ENCODE measurements at regions not wholly inside any gene's neighbourhood (a gene's known extent, or its start where the extent isn't known, plus 50 kb on each side); places are given as distances from the start of the nearest gene placed in this dataset.

DNA sequence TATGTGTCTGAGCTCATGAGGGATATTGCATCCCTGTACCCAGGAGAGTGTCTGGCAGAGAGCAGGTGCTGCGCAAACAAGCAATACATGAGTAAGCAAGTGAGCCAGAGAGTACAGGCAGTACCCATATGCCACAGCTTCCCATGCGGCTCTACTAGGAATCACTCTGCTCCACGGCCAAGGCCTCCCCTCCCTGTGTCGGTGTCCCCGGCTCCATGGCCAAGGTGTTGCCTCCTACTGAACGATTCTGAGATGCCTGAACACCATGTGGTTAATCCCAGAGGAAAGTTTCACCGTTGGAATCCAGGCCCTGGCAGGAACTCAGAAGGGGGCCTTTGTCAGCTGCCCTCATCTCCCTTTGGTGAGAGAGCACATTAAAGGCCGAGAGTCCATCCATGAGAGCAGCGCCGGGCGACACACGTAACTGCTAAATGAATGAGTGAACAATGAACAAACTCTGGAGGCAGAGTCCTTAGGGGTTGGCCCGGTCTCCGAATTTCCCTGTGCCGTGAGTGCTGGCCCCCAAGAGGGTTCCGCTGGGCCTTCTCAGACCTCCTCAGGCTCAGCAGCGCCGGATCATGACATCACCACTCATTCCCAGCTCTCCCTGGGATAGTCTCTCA, 136.0 kb upstream of the FAM20C start:
- DNase-seq (ENCODE audit: low read depth) = no peak

DNA sequence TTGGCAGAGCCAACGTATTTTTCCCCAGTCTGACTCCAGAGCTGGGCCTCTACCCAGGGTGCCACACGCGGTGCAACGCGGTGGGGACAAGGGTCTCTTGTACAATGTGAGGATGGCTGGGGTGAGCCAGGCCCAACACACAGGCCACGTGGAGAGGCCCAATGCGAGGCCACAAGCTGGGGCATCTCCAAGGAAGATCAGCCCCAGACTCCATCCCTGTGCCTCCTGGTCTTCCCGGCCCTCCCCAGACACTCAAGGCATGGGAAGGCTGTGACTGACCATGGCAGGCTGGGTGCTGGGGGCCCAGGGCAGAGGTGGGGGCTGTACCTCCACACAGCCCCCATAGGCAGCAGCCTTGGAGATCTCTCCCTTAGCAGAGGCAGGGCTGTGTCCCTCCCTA, 135.3 kb upstream of the FAM20C start:
- no peak for DNase-seq (ENCODE audit: low read depth)

DNA sequence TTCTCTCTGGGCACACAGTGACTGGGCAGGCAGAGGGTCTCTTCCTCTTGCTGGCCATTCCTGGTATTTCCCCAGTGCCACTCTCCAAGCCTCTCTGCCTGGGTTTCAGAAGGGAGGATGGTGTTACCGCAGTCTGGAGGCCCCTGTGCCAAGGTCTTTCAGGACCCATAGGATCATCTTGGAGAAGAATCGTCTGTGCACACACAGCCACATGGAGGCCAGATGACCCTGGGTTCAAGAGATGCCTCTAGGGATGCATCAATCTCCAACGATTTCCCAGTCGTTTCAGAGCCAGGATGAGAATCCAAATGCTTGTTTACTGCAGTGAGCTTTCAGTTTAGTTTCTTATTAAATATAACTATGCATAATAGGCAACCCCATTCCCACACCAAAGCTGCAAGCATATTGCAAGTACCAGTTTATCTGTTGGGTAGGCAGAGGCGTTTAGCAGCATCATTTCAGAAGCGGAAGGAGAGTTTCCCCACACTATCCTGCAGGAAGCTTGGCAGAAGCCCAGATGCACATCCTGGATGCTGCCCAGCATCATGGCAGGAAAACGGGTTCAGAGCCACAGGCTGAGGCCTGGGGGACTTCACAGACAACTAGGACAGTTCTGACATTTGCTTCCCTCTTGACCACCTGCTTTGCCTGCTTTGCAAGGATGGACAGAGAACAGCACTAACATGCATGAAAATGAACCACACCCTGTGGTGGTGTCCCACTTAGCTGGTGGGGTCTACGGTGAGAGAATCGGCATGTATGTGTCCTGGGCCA, 134.7 kb upstream of the FAM20C start:
- no peak for DNase-seq (ENCODE audit: low read depth)

DNA sequence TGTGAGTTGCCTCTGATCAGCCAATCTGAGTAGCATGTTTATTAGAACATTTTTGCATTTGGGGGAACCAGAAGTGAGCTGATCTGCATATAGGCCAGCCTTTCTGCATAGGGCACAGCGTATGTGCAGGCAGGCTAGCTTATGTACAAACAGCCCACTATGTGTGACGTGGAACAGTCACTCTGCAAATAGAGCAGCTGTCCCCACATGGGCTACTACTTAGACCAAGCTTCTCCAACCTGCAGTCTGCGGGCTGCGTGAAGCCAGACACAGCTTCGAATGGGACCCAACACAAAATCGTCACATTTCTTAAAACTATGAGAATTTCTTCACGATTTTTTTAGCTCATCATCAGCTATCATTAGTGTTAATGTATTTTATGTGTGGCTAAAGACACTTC, 134.1 kb upstream of the FAM20C start:
- no peak for DNase-seq (ENCODE audit: low read depth)

DNA sequence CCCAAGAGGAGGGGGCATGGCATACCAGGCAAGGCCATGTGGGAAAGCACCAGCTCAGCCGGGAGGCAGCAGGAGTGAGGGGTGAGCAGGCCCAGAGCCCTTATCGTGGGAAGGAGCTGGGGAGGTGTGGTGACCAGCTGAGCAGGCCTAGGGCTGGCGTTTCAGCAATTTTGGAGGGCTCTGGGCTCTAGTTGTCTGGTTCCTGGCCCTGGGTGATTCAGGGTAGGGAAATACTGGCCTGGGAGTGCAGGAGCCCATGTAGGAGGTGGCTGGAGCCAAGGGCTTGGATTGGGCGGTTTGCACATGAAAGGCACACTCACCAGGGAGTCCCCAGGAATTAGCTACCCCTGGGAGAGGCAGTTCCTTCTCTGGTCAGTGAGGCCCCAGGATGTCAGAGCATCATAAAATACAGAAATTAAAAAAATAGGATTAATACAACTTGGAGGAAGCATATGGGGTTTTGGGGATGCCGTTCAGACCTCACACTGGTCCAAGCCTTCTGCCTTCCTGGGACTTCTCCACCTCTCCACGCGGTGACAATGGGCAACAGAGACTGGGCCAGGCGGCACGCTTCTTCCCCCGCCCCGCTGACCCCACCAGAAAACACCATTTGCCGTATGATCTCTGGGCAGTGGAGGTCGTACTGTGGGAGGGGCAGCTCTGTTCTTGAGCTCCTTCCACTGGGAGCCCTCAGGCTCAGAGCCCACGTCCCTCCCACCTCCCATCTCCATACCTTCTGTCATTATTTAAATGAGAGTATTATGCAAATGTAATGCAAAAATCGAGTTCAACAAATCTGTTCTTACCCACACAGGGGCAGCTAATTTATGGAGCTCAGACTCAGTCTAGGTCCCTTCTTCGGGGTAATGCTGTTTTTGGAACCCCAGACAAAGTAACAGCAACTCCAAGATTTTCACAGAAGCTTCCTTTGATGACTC, 133.0 kb upstream of the FAM20C start:
- no peak for DNase-seq (ENCODE audit: low read depth)

DNA sequence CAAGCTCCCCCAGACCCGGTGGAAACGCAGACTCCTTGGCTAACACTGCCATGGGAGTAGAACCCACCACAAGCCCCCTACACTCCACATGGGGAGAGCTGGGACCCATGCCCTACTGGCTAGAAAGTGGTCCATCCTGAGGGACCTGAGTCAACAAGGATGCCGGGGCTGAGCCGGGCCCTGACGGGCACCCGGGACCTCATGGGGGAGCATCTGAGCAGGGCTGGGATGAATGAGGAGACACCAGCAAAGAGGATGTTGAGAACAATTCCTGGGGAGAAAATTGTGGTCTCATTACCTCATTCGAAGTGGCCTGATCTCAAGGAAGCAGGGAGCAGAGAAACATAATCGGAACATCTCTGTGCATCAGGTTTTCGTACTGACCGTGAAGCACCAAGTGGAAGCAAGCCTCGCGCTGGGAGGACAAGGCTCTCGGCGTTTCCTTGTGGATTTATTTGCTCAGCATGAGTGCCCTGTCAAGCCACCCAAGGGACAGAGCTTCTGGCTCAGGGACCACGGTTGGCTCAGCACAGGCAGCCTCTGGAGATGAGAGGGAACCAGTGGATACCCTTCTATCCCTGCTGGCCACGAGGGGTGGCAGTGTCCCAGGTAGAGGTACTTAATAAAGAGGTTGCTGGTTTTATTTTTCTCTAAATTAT, 132.2 kb upstream of the FAM20C start:
- no peak for DNase-seq (ENCODE audit: low read depth)

DNA sequence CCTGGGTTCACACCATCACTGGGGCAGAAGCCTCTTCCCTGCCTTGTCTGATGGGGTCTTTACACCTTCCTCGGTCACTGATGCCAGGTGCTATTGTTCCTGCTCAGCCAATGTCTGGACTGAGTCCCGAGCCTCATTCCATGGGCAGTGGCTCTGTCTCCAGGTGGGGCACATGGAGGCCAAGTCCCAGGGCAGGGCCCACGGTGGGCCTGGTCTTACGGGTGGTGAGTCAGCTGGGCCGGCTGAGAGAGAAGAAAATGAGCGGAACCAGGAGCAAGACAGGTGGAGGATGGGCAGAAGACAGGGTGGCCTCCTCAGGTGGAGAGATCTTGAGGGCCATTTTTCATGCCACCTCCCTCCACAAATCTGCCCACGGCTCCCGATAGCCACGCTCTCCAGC, 131.7 kb upstream of the FAM20C start:
- no peak for DNase-seq (ENCODE audit: low read depth)

DNA sequence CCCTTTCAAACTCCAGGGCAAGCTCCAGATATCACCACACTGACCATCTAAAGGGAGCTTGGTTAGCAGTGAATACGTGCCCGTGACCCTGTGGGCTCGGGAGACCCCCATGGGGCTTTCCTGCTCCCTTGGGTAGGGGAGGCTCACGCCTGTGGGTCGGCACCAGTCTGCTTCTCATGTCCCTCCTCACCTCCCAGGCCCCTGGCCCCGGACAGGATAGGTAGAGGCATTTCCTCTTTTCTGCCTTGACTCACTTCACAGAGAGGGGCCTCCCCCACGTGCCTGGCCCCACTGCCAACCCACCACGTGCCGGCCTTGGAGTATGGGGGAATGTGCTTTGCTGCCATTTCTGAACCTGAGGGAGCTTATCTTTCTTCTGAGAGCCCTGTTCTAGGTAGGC, 131.3 kb upstream of the FAM20C start:
- no peak for DNase-seq (ENCODE audit: low read depth)

DNA sequence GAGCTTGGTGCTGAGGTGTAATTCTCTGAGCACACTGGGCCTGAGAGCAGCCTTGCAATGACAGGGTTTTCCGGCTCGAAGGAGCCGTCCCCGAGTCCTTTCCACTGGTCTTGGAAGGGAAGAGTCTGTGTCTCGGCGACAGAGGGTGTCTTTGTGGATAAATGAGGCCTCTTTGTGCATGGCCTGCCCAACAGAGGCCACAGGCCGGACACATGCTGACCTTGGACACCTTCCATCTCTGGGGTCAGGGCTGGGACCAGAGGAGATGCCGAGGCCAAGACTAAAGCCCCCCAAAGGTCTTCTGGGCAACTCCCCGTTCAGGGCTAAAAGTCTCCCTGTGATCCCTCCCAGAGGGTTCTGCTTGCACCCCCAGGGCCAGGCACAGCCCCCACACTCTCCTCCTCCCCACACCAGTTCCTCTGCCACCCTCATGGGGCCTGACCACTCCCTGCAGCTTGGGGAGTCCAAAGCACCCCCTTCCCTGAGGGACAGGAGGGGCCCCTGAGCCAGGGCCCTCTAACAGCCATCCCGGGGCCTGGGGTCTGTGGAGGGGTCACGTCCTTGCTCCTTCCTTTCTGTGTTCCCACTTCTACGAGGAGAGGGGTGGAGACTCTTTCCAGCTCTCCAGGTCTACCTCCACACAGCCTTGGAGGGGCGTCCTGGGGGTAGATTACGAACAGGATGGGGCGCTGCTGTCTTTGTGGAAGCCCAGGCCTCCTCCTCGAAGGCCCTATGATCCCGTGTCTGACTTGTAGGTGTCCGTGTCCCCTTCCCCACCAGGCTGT, 130.6 kb upstream of the FAM20C start:
- DNase-seq (ENCODE audit: low read depth) = no peak

DNA sequence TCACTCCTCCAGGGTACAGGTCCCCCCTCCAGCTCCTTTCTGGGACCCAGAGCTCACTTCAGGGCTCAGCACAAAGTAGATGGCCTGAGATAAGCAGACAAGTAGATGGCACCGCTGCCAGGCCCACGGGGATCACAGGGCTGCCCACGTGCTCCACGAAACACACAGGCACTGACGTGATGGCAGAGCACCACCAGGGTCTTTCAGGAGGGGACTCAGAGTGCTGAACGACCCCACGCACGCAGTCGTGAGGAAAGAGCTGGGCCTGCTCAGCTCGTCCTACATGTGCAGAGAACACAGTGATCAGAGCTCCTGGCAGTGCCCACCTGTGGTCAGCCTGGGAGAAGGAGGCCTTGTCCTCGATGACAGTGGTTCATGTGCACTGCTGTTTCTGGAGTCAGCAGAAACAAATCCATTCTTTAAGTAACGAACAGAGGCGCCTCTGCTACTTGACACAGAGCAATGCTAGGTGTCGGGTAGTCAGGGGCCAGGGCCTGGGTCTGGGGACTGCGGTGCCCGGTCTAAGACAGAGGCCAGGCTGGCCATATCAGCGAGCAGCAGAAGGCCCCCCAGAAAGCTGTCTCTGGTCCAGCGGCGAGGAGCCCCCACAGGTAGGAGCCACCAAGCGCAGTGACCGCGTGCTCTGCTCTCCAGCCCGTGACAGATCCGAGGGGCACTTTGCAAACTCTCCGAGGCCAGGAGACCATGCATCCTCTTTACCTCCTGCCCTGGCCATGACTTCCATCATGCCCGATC, 129.8 kb upstream of the FAM20C start:
- DNase-seq (ENCODE audit: low read depth) = no peak

DNA sequence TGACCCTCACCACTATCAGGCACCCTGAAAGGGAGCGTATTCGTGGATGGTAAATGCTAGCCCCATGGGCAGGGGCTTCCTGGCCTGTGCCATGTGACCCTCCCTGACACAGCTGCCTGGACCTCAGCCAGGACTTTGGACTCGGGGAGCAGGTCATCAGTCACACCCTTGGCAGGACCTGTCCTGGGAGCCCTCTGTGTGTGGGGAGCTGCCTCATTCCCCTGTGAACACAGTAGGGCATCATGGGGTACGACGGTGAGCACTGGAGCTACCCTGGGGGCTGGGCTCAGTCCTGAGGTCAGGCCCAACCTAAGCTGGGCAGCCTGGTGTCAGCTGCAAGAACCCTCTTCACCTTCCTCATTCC, 129.3 kb upstream of the FAM20C start:
- DNase-seq (ENCODE audit: low read depth) = no peak

DNA sequence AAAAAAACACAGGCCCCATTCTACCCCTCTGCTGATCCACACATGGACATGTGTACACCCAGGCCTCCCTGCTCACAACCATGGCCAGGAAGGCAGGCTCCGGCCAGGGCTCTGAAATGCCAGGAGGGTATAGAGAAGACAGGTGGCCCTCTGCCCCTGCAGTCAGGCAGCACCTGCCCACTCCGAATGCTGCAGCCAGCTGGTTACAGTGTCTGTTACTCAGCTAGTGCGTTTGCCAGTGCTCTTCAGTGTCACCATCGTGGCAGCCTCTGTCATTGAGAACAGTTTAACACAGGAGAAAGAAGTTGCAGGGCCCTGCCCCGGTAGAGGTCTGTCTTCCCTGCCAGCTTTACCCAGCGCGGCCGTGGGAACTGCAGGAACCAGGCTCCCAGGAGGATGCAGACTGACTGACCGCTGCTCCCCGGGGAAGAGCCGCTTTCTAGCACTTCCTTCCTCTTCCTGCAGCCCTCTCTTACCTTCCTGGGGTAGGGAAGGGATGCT, 128.8 kb upstream of the FAM20C start:
- no peak for DNase-seq (ENCODE audit: low read depth)

DNA sequence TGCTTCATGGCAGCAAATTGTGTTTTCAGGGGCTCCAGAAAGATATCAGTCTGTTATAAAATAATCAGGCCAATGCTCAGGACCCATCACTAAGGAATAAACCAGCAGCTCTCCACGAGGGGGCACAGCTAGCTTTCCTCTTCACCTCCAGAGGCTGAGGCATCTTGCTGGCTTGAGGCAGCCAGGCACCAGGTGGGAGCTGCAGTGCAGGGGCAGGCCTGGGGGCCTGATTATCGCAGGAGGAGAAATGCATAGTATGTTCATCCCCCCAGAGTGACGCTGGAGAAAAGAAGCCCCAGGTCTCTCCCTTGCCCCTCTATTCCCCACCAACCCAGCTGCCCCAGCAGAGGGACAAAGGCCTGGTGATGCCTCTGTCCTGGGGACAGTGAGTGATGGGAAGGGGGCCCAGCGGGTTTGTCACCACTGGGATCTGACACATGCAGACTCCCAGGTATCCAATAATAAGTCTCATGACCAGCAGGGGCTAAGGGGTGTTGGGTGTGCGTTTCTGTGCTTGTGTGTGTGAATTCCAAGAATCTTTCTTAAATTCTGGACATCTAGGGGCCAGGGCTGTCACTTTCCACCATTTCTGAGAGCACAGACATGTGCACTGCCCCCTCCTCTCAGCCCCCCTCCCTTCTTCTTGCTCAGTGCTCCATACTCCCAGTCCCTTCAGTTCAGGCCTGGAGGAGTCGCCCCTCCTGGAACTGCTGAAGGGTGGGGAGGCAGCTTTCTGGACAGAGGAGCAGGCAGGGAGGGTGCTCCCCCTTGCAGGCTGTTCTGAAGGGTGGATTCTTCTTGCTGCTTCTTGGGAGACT, 128.1 kb upstream of the FAM20C start:
- peak; percentile 70 for DNase-seq (ENCODE audit: low read depth)

DNA sequence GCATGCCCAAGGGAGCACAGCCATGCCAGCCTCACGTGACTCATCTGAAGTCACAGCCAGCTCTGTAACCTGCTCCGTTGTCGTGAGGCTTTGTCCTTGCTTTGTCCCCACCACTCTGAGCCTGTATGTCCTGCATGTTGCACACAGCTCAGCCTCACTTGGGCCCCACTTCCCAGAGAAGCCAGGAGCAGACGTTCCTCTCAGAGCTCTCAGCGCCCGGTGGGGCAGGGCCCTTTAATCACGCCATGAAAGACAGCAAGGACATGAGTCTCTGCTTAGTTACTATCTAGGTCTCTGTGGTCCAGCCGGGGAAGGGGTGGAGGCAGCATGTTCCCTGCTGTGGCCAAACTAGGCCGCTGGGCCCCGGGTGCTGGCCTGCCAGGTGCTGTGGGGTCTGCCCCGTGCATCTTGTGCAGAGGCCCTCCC, 127.4 kb upstream of the FAM20C start:
- no peak for DNase-seq (ENCODE audit: low read depth)

DNA sequence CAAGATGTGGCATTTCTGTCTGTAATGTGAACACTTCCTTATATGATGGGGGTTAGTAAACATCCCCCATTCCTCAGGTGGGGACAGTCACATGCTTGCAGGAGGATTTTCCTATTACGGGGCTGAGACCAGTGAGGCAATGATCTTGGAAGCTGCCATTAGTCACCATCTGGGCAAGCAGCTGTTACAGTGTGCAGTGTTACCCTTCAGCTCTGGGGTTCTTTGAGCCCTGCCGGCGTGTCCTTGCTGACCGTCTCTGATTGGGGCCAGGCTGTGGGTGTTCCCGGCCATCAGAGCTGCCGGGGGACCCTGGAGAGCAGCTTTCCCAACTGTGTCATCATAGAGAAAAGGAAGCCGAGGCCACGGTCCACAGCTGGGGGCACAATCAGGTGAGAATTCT, 126.8 kb upstream of the FAM20C start:
- DNase-seq (ENCODE audit: low read depth) = peak; percentile 59

DNA sequence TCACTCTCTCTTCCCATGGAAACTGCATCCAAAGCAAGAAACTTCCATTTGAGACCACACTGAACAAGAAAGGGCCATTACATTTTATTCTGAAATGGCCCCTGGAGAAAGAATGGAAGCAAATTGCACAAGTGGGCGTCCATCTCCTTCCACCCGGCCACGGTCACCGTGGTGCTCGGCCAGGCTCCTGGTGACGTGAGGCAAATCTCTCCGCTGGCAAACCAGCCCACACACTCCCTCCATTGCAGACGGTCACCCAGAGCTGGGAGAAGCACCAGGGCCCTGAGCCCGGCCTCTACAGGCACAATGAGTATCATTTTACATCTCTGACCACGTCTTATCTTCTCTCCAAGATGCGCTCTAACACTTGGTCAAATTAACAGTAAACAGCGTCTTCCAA, 126.1 kb upstream of the FAM20C start:
- no peak for DNase-seq (ENCODE audit: low read depth)

DNA sequence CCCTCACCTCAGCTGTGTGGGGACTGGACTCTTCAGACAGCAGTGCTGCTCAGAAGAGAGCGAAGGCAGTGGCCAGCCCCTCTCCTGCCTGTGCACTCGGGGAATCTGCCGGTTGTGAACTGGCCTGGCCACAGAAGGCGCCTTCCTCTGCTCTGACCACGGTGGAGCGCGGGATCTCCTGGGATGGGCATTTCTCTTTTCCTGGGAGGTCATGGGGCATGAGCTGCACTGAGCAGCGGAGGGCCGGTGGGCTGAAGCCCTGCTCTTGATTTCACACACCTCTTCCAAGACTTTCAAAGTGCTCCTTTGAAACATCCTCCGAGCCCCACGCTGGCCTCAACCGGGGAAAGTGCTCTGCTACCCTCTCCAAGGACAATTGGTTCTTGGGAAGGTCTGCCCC, 125.6 kb upstream of the FAM20C start:
- no peak for DNase-seq (ENCODE audit: low read depth)

DNA sequence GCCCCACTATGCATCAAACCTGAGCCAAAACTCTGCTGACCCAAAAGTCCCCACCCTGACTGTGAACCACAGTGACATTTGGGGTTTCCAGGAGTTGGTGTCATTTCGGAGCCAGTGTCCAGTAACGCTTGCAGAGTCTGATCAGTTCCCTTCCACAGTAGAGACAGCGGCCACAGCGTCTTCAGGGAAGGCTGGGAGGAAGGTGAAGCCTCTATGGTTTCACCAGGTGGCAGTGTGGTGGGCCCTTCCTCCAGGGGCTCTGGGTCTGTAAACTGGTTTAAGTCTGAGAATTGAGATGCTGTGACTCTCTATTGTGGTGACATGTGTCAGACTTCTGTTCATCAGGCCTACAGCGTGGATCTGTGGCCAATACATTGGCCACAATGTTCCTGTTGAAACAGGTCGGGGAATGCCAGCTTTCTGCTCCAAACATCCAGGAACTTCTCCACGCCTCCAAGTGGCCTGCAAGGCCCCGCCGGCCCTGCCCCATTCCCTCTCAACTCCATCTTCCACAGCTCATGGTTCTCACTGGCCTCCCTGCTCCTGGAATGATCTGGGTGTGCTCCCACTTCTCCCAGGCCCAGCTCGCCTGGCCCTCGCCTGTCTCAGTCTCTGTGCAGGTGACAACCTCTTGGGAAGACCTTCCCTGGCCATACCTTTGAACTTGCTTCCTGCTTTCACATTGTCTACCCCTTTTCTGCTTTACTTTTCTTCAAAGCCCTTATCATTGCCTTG, 124.5 kb upstream of the FAM20C start:
- DNase-seq (ENCODE audit: low read depth) = no peak

DNA sequence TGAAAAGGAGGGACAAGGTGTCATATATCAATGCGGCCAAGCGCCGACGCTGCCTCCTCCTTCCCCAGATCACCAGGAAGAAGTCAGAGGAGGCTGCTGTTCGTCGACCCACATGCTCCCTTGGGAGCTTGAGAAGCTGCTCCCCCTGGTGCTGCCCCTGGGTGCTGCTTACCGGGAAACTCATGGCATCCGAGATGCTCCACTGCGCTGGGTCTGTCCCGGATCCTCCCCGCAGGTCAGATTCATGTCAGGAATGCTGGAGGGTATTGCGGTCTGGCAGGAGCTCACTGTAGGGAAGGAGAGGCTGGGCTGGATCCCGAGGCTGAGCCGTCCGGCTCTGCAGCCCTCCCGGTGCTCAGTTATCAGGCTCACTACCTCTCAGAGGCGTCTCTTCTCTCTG, 123.7 kb upstream of the FAM20C start:
- peak; percentile 24 for DNase-seq (ENCODE audit: low read depth)

All from iris pigment epithelial cell (primary cell).